NCI-H1417 (cell line): ENCODE measurements at regions not wholly inside any gene's neighbourhood (a gene's known extent, or its start where the extent isn't known, plus 50 kb on each side); places are given as distances from the start of the nearest gene placed in this dataset.

ENCODE experiments used
- DNase-seq, 3 experiments: peaks; one replicate each; lab custom pipeline; 2025; lab: John Stamatoyannopoulos, UW

DNA sequence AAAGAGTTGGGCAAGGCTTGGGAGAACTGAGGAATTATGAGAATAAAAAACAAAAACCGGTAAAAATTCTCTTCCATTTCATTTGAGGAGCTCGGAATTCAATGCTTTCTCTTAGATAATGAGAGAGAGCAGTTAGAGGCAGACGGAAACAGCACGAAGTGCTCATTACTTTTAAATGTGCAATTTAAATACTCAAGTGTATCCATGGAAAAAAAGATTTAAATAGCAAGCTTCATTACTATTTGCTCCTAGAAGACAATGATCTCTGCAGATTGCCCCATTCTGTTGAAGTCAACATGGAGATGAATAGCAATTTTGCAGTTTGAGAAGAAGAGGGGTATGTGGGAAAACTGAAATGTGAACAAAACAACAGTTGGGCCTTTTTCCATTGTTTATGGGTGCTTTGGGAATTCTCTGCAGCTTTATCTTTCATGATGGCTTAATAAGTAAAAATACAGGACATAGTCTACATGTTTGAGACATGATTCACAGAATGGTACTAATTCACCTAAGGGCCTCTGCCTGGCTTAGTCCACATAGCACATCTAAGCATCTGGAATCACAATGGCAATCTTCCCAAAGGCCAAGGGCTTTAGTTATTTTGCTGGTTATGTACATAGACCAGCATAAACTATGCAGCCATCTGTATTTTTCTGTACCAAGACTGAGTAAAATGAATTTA is 512.7 kb upstream of the FAT1 start:
- DNase-seq, result no peak

DNA sequence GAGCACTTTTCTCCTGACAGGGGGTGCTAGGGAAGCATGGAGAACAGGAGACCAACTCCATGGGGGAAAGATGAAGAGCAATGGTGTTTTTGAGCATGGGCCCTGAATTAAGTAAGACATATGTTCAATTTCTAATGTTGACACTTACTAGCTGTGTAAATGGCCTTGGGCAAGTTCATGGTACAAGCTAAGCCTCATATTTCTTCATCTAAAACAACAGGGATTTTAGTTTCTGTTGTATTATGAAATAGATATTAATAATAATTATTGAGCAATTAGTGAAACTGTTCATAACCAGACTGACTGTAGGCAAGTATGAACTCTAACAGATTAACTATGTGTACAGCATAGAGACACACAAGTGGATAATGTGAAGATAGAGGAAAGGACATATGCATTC is 515.0 kb upstream of the FAT1 start:
- peak in 1 of 3 experiments; percentile 14 for DNase-seq

DNA sequence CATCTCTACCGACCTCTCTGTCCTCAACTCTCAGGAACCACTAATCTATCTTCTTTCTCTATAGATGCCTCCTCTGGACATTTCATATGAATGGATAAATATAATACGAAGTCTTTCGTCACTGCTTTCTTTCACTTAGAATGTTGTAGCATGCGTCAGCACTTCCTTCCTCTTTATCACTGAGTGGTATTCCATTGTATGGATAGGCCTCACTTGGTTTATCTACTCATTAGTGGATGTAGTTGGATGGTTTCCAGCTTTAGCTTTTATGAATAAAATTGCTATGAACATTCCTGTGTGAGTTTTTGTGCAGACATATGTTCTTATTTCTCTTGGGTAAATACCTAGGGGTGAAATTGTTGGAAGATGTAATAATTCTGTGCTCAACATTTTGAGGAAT is 528.2 kb upstream of the FAT1 start:
- no peak for DNase-seq

DNA sequence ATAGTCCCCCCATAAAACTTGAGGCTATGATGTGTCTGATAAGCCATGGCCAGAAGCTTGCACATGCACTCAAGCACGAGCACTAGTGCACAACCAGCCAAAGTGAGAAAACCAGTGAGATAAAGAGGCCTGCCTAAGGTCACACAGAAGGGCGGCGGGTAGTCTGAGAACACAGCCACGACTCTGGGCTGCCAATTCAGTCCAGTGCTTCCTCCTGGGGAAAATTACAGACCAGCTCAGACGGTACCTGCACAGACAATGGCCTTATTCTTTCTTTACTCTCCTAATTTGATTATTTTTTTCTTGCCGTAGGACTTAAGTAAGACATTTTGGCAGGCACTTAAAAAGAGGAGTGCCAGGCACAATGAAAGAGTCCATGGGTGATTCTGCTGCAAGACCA is 533.2 kb upstream of the FAT1 start:
- DNase-seq, result no peak

DNA sequence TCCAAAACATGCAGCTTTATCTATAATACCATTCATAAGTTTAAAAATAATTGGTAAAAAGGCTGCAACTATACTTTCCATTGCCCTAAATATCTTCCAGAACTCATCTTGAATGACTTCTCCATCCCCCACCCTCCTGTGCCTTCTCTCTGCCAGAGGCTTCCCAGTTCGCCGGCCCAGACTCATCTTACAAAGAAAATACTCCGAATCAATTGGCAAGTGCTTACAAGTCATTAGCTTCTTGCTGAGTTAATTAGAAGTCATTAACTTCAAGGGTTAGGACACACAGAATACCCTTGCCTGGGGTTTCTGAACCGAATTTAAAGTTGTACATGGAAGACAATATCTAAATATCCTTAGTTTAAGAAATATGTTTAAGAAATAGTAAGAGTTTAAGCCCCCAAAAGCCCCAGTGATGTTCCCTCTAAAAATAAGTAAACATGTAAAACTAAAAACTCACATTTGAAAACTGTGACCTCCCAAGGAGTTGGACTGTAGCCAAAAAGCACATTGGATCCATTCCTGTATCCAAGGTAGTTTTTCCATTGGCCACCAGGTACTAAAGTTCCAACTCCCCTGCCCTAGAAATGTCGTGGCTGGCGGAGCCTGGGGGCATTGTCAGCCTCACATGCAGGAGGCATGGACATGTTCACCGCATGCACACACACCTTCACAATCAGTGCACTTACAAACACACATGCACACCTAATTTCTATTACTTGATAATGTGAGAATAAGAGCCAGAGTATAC is 535.2 kb upstream of the FAT1 start:
- DNase-seq, result peak in 2 of 3 experiments; percentile 51 to 85

DNA sequence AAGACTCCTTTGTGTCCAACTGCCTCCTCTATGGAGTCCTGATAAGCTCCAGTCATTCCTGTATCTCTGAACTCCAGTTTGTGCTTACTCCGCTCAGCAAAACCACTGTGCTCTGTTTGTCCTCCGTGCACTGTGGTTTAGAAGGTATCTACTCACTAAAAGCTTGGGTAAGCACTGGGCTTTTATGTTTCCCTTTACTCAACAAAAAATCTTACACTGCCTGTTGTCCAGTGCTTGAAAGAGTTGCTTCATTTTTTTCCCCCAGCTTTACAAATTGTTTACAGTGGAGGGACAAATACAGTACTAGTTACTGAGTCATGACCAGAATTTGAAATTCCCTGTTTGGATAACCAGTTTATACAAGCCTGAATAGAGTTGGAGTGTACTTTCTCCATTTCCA is 545.3 kb upstream of the FAT1 start:
- DNase-seq, result no peak

- DNase-seq, result no peak
These were observed 546.5 kb upstream of the FAT1 start for GRCh38 chr4:187270154-187270553.

- no peak for DNase-seq
These were observed 548.2 kb upstream of the FAT1 start for GRCh38 chr4:187271848-187272247.

DNA sequence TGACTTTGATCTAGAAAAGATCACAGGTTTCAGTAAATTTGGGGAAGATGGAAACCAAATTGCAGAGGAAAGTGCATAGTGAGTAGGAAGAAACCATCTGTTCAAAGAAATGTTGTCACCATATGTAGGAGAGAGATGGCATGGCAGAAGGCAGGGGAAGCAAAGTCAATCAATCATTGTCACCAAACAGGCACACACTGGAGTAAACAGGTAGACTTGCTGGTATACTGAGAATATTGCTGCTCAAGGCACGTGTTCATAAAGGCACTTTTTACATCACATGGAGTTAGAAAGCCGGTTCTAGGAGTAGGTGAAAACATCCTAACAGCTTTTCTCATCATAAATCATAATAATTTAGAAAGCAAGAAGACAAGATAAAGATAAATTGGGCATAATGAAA is 550.5 kb upstream of the FAT1 start:
- no peak for DNase-seq

DNA sequence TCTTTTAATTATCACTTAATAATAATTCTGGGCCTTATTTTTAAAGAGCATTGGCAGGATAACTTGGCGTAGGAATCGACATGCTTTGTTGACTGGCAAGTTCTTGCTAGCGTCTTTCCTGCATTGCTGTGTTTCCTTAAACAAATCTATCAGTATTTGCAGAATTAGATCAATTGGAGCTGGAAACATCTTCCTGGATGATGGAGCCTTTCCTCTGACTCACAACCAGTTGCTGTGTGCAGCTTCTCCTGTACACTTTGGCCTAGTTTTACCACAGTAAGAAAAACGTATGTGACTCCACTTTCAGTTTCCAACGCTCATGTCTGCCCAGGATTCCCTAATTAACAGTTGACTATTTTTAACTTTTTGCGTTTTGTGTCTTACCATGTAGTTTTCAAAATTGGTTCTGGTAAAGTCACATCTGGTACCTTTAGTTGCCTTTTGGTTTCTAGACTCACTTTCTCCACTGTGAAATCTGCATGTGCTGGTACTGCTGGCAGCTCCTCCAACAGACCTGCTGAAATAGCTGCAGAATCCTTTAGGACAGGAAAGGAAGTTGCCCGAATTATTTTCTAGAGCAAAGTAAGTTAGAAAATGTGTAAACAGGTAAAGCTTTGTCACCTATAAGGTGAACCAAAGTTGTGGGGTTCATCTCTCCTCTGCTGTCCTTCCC is 553.2 kb upstream of the FAT1 start:
- no peak for DNase-seq

DNA sequence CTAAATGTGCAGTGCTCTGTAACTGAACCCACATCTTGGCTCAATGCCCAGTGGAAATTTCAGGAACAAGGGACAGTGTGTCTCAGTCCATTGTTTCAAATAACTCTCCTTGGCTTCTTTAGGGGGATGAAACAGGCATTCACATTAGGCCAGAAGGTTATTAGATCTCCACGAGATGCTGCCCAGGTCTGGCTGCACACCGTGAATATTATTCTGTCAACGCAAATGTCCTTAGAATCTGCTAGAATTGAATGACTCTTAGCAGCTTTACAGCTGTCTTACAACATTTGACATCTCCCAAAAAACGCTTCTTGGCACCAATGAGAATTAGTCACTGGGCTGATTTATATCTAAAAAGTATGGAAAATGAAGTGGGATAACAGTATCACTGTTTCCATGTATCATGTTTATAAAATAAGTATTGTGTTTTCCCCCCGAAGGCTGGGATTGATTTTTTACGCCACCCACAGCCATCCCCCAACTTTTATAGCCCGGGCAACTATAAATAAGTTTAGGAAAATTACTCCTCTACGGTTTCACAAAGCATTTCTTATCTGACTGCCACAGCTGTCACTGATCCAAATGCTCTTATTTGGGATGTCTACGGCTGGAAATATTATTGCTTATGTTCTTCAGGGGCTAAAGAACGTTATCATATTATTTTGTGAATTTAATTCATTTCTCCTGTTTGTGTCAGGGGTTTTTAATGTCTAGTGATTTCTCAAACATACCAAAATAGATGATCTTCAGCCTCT is 559.7 kb upstream of the FAT1 start:
- peak in 1 of 3 experiments; percentile 3 for DNase-seq

- no peak for DNase-seq
These were observed 562.9 kb upstream of the FAT1 start for GRCh38 chr4:187286525-187286924.

- DNase-seq, result no peak
These were observed 565.7 kb upstream of the FAT1 start for GRCh38 chr4:187289371-187289770.

DNA sequence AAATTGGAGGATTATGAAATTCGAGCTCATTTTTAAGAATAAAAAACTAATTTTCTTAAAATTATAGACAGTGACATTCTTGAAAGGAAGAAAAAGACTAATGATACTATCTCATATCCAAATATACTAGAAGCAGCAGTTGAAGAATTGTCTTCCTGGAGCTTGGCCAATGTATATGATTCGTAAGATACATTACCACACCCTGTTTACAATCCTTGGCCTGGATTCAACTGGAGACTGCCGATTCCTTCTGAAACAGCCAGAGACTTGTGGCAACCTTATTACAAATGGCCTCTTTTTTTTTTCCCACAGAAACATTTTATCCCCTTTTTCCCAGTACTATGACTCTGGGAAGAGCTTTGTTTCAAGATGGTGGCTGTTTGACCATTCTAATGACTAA is 571.2 kb upstream of the FAT1 start:
- no peak for DNase-seq

DNA sequence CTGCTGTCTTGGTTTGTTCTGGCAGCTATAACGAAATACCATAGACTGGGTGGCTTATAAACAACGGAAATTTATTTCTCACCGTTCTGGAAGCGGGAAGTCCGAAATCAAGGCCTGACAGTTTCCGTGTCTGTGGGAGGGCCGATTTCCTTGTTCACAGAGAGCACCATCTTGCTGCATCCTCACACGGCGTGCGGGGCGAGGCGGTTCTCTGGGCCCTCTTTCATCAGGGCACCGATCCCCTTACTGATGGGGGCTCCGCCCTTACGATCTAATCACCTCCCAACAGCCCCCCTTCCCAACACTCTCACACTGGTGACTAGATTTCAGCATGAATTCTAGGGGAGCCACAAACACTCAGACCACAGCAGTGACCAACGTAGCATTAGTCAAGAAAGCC is 578.3 kb upstream of the FAT1 start:
- DNase-seq, result no peak

- no peak for DNase-seq
These were observed 578.9 kb upstream of the FAT1 start for GRCh38 chr4:187302457-187303150.

DNA sequence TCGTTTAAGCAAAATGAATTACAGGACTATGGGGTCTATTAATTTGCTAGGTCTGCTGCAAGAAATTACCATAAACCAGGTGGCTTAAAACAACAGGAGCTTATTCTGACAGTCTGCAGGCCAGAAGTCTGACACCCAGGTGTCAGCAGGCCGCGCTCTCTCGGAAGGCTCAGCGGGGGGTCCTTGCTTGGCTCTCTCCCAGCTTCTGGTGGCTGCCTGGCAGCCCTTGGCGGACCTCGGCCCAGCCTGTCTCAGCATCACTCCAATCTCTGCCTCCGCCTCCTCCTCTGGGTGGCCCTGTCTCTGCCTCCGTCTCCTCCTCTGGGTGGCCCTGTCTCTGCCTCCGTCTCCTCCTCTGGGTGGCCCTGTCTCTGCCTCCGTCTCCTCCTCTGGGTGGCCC is 580.5 kb upstream of the FAT1 start:
- DNase-seq, result peak in 2 of 3 experiments; percentile 6 to 52

- DNase-seq, result no peak
These were observed 583.5 kb upstream of the FAT1 start for GRCh38 chr4:187307131-187307530.

GRCh38 chr4:187309456-187309855 is 585.8 kb upstream of the FAT1 start:
- no peak for DNase-seq

DNA sequence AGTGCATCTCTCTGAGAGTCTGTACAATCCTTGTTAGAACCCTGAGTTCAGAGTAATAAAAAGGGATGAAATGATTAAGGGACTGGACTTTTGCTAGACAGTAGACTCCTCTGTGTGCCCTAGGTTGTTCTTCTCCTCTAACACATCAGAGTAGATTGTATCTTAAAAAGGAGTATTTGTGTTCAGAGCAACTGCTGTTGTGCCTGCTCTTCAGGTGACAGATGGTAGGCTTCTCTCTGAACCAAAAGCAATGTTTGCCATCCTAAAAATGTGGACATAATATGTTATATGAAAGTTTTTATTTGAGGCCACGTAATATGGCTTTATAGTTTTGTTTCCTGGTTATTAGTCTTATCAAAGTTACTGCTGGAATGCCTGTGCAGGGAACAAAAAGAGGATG is 588.6 kb upstream of the FAT1 start:
- no peak for DNase-seq

DNA sequence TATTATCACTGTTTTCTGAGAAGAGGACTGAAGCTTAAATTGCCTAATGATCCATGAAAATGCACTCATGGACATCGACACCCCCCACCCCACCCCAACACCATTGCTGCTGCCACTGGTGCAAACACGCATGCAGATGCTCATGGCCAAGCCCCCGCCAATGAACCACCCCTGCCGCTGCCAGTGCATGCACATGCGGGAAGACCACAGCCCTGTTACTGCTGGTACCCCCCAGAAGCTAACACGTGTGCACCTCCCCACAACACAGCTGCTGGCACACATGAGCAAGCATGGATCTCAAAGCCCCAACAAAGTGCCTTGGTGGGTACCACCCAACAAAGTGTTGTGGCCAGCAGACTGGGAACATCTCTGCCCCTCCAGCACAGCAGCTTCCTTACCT is 594.1 kb upstream of the FAT1 start:
- DNase-seq, result no peak

DNA sequence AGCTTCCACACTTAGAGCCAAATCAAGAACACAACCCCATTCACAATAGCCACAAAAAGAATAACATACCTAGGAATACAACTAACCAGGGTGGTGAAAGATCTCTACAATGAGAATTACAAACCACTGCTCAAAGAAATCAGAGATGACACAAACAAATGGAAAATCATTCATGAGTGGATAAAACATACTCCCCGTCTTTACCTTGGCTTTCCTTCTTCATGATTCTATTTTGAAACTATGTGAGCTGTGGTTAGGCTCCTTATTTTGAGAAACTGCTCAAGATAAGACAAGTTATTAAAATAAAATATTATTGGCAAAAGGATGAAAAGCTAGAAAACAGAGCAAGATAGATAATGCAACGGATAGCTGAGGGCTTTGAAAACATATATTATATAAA is 598.1 kb upstream of the FAT1 start:
- no peak for DNase-seq
